IPS DF 19.7 (cell line): ENCODE measurements at regions not wholly inside any gene's neighbourhood (a gene's known extent, or its start where the extent isn't known, plus 50 kb on each side); places are given as distances from the start of the nearest gene placed in this dataset.
A peak's percentile ranks its signal among the peaks of the same experiment; 100 is the strongest.
"Not testable (repeated sequence)": the region's sequence is repeated elsewhere in the genome, so short reads cannot be mapped to it uniquely, and the experiment has no call there.

ENCODE experiments used
- DNase-seq: peaks from one replicate; pipeline ENCODE4 v3.0.0-alpha.2; 2013; ENCODE audit warnings: low read depth, low spot score

DNA sequence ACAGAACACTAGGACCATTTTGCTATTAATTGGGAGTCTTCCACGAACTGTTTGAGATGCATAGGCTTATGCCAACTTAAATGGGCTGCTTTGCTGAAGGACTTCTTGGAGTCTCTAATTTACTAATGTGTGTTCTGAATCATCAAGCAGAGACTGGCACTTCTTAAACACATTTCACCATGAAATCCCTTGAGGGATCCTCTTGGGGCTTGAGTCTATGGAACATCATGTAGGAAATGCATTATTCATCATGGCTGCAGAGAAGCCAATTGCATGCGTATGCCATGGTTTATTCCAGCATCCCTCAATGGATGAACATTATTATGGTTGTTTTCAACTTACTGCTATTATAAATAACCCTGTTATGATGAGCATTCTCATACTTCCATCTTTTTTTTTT lies 73.4 kb downstream of the FGD2 start:
- no peak for DNase-seq

DNA sequence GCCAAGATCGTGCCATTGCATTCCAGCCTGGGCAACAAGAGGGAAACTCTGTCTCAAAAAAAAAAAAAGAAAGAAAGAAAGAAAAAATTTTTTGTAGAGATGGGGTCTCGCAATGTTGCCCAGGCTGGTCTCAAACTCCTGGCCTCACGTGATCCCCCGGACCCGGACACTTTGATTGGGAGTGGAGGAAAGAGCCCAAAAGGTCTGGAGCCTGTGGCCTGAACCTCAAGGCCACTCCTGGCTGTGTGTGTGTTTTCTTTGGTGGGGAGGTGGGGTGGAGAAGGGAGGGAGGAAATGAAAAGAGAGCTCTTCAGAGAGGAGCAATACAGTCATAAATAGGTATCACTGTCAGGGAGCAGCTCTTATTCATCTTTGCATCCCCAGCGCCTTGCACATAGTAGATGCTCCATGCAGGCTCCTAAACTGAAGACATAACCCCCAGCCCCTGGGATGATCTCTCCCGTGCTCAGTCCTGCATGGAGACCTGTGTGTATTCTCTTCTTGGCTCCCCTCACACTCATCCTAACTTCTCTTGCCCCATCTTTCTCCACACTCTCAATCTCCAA lies 75.7 kb downstream of the FGD2 start:
- no peak for DNase-seq

DNA sequence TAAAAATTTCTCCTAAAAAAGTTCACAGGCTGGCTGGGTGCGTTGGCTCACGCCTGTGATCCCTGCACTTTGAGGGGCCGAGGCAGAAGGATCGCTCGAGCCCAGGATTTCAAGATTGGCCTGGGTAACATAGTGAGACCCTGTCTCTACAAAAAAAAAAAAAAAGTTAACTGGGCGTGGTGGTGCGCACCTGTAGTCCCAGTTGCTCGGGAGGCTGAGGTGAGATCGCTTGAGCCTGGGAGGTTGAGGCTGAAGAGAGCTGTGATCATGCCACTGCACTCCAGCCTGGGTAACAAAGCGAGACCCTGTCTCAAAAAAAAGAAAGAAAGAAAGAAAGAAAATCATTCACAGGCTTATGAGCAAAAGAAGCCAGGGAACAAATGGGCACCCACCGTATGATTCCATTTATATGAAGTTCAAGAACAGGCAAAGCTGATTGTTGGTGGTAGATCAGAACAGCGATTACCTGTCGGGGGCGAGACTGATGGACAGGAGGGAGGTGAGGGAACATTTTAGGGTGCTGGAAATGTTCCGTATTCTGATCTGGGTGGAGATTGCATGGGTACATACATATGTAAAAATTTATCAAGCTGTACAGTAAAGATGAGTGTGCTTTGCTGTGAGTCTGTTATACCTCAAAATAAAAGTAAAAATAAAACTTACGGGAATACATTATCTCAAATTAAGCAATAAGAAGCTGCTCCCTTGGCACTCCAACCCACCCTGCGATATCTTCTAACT lies 77.1 kb downstream of the FGD2 start:
- no peak for DNase-seq

DNA sequence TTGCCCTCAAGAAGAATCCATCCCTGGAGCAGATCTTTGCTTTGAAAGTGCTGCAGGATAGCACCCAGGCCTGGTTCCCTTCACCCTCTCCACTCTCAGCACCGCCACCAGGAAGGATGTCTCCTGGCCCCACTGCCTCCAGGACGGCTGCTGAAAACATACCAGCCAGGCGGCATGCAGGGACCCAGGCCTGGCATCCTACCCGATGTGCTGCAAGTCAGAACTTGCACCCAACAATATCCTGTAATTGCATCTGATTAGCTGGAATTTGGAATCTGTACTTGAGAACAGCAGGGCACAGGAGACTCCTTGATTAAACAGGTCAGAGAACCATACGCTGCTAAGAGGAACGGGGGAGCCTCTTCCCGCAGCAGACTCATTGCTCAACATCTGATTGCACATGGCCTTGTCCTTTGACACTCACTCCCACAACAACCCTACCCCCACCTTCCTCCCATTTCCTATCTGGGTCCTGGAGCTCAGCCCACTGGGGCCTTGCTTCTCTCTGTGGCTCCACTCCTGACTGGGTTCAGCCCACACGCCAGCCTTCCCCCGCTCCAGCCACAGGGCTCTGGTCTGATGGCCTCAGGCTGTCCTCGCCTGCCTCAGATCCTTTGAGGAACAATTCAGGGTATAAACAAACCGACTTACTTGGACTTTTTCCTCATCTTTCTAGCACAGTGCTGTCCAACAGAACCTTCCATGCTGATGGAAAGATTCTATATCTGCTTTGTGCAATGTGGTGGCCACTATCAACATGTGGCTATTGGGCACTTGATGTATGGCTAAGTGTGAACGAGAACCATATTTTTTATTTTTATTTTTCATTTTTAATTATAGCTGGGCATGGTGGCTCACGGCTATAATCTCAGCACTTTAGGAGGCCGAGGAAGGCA lies 78.0 kb downstream of the FGD2 start:
- DNase-seq: no peak

DNA sequence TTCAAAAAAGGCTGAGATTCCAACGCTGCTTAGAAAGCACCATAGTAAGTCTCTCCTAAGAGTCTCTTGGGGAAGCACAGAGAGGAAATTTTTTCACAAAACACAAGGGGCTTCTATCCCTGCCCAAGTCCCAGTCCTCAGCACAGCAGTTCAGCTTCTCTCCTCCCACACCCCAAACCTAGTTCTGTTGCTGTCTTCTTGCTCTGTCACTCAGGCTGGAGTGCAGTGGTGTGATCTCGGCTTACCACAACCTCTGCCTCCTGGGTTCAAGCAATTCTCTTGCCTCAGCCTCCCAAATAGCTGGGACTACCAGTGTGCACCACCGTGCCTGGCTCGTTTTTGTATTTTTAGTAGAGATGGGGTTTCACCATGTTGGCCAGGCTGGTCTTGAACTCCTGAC lies 79.2 kb downstream of the FGD2 start:
- DNase-seq: not testable (repeated sequence)

DNA sequence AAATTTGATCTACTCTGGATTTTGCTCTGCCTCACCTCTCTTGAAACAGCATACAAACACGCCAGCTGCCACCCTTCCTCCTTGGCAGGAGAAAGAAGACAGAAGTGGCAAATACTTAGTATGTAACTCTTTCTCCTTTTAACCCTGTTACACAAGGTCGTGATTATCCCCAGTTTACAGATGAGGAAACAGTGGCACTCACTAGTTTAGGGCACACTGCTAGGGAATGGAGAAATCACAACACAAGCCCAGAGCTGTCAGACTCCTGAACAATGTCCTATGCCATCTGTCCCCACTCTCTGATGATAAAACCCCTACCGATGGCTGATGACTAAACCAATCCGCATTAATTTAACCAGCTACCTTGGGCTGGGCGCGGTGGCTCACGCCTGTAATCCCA lies 79.7 kb downstream of the FGD2 start:
- DNase-seq: no peak

DNA sequence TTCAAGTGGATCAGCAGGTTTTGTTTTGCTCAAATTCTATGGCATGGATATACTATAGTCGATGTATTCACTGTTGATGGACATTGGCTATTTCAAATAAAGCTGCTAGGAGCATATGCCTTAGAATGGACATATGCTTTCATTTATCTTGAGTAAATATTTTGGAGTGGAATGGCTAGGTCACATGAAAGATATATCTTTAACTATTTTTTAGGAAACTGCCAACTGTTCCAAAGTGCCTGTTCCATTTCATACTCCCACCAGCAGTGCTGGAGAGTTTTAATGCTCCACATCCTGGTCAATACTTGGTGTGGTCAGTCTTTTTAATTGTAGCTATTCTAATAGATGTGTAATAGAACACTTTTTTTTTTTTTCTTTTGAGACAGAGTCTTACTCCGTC lies 81.1 kb upstream of the PIM1 start:
- DNase-seq: no peak

DNA sequence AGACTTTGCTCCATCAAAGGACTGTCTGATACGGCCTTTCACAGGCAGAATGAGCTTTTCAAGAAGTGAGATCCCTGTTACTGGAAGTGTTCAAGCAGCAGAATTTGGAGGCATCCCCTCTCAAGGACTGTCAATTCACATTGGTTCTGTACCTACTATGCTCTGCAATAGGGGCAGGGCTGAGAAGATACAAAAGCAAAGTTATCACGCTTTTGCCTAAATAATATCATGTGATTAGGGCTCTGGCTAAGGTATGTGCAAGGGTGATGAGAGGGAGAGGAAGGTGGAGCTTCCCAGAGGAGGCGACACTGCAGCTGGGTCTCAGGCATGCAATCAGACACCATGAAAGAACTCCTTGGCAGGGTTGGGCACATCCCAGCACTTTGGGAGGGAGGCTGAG lies 80.2 kb upstream of the PIM1 start:
- DNase-seq: no peak

DNA sequence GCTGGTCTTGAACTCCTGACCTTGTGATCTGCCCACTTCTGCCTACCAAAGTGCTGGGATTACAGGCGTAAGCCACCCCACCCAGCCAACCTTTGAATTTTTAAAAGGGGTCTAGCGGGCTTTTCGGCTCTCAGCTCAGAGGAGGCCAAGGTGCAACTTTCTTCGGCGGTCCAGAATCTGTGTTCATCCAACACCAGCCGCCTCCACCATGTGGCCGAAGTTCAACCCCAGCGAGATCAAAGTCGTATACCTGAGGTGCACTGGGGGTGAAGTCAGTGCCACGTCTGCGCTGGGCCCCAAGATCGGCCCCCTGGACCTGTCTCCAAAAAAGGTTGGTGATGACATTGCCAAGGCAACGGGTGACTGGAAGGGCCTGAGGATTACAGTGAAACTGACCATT lies 78.8 kb upstream of the PIM1 start:
- DNase-seq: not testable (repeated sequence)

DNA sequence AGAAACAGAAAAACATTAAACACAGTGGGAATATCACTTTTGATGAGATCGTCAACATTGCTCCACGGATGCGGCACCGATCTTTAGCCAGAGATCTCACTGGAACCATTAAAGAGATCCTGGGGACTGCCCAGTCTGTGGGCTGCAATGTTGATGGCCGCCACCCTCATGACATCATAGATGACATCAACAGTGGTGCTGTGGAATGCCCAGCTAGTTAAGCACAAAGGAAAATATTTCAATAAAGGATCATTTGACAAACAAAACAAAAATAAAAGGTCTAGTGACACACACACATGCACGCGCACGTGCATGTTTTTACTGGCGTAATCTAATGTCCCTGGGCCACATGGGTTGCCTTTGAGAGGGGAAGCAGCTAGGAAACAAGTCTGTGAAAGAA lies 78.4 kb upstream of the PIM1 start:
- DNase-seq: not testable (repeated sequence)

DNA sequence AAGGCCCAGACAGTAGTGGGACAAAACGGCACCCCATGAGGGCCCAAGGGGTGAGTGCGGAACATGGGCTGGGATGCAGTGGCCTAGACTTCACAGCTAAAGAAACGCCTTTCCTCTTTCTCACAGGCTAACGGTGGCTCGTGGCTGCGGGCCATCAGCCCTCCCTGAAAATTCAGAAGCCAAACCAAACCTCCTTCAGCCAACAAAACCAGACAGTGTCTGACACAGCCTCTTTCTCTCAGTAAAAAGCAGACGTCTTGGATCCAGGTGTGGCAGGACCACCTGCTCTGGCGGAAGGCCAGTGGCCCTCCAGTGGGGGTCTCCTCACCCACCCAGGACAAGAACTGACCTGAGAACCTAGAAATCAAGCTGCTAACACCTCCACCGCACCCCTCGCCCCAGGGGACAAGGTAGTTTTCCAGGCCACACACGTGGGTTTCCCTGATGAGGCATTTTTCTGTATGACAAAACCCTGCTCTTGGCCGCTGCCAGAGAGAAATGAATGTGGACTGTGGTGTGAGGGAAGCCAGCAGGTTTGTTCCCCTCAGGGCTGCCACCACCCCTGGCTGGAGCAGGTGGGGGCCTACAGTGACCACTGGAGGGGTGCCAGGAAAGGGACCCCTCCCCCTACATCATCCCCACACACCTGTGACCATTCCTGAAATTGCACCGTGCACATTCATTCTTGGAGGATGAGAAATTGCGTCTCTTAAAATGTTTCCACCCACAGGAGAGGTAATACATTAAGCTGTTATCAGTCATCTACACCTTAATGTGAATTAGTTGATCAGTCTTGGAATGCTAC lies 76.8 kb upstream of the PIM1 start:
- DNase-seq: no peak

DNA sequence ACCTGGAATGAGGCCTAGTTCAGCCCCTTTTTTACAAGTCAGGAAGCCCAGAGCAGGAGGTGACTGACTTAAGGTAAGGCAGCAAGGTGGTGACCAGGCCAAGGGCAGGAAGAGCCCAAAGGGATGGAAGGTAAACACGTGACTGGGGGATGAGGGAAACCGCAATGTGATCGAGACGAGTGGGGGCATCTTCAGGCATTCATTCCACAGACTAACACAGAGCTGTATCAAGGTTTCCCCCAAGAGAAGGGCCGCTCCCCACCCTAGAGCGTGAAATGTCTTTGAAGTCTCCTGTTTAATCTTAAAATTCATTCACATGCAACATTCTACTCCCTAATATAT lies 76.3 kb upstream of the PIM1 start:
- no peak for DNase-seq

DNA sequence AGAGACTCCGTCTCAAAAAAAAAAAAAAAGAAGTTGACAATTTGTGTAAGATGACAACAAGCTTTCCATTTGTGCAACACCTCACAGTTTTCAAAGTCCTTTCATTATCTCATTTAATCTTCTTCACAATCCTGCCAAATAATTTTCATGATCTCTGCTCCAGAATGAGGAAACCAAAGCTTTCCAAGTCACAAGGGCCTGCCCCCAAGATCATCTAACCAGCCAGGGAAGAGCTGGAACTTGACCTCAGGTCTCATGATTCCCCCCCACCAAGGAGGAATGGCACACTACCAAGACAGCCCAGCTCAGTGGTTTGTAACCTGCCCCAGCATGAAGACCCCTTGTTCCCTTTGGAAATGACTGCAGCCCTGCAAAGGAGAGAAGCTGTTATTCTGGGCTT lies 74.0 kb upstream of the PIM1 start:
- no peak for DNase-seq

DNA sequence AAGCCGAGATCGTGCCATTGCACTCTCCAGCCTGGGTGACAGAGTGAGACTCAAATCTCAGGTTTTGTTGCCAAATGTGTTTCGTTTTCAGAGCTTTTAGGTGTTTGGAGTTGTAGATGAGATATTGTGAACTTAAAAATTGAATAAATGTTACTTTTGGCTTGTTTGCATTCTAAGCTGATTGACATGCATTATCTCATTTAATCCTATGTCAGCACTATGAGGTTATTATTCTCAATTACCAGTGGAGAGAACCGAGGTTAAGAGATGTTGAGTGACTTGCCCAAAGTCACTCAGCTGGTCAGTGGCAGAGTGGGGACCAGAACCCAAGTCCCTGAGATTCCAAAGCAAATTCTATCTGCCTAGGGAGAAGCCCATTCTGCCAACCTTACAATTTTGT lies 72.6 kb upstream of the PIM1 start:
- DNase-seq: no peak

DNA sequence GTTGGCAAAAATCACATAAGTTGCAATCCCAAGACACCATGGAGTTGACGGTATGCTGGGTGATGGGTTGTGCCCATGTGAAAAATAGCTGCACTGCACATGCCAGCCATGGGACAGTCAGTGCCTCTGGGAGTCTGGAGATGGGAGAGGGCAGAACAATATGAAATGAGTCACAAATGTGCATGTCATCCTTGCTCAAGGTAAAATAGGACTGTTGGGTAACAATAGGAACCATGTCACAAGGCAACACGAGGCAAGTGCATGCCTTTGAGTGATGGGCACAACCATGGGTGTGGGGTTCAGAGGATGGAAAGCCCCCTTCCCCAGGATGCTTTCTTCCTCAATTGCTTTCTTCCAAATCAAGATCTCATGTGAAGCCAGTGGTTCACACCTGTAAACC lies 70.5 kb upstream of the PIM1 start:
- no peak for DNase-seq

DNA sequence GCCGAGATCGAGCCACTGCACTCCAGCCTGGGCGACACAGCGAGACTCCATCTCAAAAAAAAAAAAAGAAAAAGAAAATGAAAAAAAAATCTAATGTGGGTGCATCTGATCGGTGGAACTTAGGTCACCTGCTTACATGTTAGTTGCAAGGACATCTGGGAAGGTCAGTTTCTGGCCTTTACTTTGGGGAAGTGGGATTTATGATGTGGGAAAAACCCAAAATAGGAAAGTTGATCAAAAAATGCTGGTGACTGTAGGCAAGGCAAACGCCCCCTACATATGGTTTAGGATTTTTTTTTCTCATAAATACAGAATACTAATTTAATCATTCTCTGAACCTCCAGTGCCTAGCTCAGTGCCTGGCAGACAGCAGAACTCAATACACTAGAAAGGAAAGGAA lies 69.2 kb upstream of the PIM1 start:
- DNase-seq: no peak

DNA sequence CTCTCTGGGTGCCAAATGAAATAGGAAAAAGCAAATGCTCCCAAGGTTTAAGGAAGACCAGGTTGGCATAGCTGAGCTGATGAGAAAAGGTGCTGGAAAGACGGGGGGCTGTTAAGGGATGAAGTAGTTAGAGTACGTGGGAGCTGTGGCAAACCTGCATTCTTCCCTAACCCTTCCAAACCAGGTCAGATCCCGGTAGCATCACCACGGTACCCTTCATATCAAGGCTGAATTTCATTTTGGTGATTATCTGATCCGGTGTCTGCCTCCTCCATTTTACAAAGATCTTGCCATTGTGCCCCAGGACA lies 68.0 kb upstream of the PIM1 start:
- DNase-seq: no peak

DNA sequence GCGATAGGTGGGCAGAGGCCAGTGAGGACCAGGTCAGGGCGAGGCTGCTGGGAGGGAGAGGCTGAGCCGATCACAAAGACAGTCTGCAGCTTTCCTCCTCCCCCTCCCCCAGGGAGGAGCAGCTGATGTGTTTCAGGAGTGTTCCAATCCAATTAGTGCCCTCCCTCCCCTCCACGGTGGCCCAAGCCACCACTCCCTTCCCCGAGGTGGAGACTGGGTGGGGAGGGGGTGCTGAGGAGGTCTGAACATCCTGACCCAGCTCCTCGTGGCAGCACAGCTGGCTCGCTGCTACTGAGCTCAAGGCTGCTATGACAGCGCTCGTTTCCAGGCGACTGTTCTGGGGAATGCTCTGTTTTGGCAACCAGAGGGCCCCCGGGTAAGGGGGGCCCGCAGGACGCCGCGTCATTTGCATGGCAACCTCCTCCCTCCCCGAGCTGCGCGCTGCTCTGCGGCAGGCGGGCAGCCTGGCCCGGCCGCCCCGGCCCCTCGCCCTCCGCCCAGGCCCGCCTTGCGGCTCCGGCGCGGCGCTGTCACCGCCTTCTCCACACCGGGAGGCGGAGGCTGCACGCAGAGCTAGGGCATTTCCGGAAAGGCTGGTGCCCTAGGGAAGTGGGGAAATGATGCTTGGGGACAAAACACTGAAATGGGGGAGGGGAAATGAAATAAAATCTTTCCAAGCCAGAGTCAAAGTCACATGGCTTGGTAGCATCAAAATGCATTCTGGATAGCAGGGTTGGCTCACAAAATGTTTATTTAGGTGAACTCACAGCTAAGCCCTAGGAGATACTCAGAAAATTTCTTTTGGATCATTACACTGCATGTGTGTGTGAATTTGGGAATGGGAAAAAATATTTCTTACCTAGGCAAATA lies 67.4 kb upstream of the PIM1 start:
- peak; percentile 85 for DNase-seq

DNA sequence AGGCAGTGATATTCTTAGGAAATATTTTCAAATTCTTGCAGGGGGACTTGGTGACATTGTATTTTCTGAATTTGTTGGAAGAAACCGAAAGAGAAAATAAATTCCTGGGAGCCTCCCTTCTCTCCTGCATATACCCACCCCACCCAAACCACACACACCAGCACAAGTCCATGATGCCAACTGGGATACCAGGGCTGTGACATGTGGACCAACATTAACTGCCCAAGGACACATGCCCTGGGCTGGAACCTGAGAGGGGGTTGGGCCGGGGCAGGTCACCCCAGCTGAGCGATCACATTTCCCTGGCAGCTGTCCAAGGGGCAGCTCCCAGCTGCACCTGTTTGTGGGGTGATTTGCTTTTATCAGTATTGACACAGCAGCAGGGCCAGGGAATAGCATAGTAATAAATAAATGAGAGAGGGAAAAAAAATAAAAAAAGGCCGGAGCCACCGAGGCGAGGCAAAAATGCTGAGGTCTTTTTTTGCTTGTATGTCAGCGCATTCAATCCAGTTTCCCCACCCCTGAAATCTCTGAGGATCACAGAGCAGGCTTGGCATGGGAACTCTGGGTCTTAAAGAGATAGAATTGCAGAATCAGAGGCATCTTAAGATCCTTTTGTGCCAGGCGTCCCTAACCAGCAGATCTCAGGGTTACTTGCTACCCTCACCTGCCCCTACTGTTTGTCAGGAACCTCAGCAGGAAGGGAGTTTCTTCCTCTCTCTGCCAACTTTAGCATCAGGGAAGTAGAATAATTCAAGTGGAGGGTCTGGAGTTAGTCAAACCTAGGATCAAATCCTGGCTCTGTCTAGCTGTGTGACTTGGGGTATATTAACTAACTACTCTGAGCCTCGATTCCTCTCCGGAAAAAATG lies 66.5 kb upstream of the PIM1 start:
- DNase-seq: no peak

DNA sequence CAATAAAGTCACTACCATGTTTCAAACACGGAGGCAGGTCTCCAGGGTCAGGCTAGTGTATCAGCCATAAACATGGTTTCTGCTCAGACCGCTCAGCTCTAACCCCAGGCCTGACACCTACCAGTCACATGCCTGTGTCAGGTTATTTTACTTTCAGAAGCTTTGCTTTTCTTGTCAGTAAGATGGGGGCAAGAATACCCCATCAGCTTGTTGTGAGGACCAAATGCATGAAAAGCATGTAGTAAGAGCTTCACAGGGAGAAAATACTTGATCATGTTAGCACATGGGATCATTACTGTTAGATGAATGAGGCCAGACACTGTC lies 65.2 kb upstream of the PIM1 start:
- no peak for DNase-seq
